Smooth muscle cell of the brain vasculature (primary cell): ENCODE measurements at regions not wholly inside any gene's neighbourhood (a gene's known extent, or its start where the extent isn't known, plus 50 kb on each side); places are given as distances from the start of the nearest gene placed in this dataset.

Experiments
- DNase-seq: peaks from one replicate; pipeline ENCODE4 v3.0.0-alpha.2; 2012; ENCODE audit warnings: low read depth, low spot score

- no peak for DNase-seq
Observed at GRCh38 chr15:92565351-92566125, 90.0 kb downstream of the FAM174B start.

- DNase-seq, result no peak
Observed at GRCh38 chr15:92561754-92562153, 93.8 kb downstream of the FAM174B start.

DNA sequence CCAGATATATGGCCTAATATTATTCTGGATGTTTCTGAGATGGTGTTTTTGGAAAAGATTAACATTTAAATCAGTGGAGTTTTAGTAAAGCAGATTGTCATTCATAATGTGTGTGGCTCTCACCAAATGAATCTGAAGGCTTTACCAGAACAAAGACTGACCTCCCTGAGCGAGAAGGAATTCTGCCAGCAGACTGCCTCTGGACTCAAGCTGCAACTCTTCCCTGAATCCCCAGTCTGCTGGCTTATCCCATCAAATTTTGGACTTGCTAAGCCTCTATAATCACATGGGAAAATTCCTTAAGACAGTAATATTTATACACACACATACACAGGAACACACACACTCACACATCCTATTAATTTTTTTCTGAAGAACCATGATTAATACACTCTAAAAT is 102.3 kb downstream of the FAM174B start:
- DNase-seq, result no peak

GRCh38 chr15:92545996-92546395 is 109.6 kb downstream of the FAM174B start:
- DNase-seq, result no peak

GRCh38 chr15:92541291-92542200 is 114.0 kb downstream of the FAM174B start:
- DNase-seq, result no peak

DNA sequence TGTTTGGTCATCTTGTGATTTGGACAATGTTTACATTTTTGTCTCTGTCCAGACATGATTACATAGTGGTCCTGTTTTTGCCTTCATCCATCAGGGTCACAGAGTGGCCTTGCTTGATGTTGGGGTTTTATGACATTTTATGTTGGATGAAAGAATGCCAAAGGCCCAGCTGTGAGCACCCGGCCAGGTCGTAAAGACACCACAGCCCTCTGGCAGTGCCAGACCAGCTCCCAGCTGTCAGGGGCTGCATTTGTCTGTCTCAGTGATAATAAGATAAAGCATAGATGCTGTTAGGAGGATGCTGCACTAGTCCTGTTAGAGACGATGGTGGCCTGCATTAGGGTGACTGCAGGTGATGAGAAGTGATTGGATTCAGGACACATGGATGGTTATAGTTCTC is 117.5 kb downstream of the FAM174B start:
- DNase-seq, result no peak

DNA sequence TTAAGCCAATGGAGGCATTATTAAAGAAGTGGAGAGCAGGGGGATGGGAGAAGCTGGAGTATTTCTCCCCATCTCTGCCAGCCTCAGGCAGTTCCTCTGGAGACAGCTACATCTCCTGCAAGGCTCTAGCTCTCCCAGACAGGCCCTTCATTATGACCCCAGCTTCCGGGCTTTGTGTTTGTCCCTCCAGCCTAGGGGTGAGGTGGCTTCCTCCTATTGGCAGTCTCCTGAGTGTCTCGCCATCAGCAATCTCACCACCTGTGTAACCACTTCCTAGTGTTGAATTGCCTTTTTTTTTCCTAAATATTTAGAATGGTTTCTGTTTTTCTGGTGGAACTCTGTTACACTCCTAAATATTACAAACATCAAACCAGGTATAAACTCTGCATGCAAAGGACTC is 122.3 kb downstream of the FAM174B start:
- DNase-seq, result no peak

- DNase-seq, result no peak
Observed at GRCh38 chr15:92531406-92531805, 124.2 kb downstream of the FAM174B start.

- DNase-seq, result no peak
Observed at GRCh38 chr15:92528736-92529135, 126.8 kb downstream of the FAM174B start.

GRCh38 chr15:92527197-92527596 is 128.4 kb downstream of the FAM174B start:
- DNase-seq, result peak; percentile 59

- no peak for DNase-seq
Observed at GRCh38 chr15:92525758-92526245, 129.8 kb downstream of the FAM174B start.

GRCh38 chr15:92524874-92525565 is 130.6 kb downstream of the FAM174B start:
- DNase-seq, result no peak

DNA sequence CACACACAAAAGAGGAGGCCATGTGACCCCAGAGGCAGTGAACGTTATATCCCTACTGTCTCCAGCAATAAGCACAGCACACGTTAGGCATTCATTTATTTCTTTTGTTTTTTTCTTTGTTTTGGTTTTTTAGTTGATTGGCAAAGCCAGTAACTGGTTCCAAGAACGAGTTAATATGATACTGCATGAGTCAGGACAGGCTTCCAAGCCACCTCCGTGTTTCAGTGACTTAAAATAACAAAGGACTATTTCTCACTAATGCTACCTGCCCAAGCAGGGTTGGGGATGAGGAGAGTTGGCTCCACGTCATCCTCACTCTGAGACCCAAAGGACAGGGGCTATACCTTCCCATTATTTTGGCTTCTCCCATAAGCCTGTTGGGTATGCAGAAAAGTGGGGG is 130.5 kb downstream of the ST8SIA2 start:
- no peak for DNase-seq

DNA sequence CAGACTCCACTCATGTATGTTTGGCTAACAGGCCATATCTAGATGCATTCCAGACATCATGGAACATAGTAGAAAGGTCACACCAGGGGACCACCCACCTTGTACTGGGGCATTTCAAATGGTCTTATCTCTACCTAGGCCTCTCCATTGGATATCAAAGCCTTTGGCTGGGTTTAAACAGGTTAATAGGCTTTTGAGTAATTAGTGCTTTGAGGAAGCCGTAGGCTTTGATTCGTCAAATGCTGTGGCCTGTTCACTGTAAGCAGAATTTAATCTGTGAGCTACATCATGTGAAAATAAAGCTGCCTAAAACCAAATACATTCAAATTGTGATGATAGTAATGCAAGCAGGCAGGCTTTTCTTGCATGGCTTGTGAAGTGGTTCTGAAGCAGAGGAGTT is 129.5 kb downstream of the ST8SIA2 start:
- no peak for DNase-seq

DNA sequence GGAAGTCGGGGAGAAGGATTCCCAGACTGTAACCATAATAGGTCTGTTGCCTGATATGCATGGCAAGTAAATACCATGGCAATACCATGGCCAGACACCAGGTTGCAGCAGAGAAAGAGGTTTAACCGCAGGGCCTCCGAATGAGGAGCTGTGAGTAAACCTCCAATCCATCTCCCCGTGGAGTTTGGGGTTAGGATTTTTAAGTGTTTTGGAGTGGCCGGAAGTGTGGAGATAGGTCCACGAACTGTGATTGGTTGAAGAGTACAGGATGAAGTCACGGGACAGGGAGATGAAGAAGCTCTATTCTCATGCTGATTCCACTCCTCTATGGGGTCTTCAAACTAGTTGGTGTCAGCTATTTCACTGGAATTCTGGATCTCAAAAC is 127.9 kb downstream of the ST8SIA2 start:
- peak; percentile 55 for DNase-seq

GRCh38 chr15:92520914-92521623 is 127.4 kb downstream of the ST8SIA2 start:
- DNase-seq, result no peak

- no peak for DNase-seq
Observed at GRCh38 chr15:92519709-92520108, 126.0 kb downstream of the ST8SIA2 start.
